ENCODE measurements at regions not wholly inside any gene's neighbourhood (a gene's known extent, or its start where the extent isn't known, plus 50 kb on each side); places are given as distances from the start of the nearest gene placed in this dataset.
"Not testable (repeated sequence)": the region's sequence is repeated elsewhere in the genome, so short reads cannot be mapped to it uniquely, and the experiment has no call there.

DNA sequence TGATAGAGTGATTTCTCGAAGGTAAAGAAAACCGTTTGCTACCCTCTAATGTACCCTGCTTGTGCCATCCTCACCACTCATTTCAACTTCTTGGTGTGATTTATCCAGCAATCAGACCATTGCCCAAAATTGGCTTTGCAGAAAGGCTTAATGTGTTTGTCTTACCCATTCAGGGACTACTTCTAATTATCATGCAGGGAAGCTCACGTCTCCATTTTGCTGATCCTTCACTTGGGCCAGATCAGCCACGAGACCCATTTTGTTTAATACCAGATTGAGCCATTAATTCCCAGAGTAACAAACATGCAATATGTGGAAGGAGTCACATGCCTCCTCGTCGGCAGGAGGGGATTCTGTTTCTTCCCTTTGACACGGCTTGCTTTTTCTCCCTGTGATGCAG lies 51.1 kb upstream of the CRY1 start:
- DNase-seq (ENCODE audit: low spot score): no peak

DNA sequence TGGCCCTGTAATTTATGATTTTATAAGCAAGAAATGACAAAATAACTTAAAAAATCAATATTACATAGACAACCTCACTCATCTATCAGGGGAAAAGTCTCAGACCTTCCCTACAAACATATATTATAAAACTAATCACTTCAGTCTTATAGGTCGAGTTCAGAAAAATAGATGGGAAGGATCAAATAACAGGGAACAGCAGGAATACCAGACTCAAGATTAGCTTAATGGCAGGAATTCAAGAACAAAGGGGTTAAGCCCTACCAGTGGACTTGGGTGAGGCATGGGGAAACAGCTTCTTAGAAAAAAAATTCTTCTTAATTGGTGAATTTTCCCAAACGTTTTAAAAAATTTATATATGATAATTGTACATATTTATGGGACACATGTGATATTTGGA lies 51.6 kb upstream of the CRY1 start:
- no peak for DNase-seq (ENCODE audit: low spot score)

DNA sequence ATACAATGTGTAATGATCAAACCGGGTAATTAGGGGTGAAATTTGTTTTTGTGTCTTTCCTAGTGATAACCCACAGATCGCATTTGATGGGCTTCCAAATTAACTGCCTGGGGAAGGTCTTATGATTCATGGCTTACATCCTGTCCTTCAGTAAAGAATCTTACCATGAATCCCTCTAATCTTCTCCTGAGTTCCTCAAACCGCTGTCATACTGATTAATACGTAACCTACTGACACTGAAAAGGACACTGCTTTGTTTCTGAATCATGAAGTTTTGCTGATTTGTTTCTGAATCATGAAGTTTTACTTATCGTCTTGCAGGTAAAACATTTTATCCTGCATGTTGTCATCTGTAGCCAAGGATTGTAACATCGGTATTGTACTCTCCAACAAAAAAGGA lies 52.0 kb upstream of the CRY1 start:
- DNase-seq (ENCODE audit: low spot score): no peak

DNA sequence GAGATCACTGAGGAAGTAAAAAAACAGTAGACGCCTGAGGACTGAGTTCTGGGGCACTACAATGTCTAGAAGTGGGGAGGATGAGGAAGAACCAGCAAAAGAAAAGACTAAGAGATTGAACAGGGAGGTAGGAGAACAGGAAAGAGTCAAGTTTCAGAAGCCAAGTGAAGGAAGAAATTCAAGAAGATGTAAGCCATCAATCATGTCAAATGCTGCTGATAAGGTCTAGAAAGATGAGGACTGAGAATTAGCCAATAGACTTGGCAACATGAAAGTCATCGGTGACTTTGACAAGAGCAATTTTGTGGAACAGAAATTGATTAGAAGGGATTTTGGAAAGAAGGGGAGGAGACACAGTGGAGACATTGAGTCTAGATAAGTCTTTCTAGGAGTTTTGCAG lies 54.8 kb upstream of the CRY1 start:
- no peak for DNase-seq (ENCODE audit: low spot score)

DNA sequence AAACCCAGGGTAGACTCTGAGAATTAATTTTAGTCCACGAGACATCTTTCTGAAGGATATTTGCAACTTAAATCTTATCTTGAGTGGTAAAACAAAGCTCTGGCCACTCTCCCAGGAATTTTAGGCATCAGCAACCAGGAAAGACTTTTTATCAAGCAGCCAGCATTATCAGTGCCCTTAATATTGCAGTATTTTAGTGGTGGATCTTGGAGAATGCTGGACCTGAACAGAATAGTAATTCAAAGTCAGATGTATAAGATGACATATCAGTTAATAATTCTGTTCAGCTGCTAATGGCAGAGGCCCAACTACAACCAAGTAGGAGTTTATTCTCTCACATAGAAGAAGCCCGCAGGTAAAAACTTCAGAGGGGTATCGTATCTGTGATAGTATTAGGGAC lies 59.0 kb upstream of the CRY1 start:
- DNase-seq (ENCODE audit: low spot score): no peak

DNA sequence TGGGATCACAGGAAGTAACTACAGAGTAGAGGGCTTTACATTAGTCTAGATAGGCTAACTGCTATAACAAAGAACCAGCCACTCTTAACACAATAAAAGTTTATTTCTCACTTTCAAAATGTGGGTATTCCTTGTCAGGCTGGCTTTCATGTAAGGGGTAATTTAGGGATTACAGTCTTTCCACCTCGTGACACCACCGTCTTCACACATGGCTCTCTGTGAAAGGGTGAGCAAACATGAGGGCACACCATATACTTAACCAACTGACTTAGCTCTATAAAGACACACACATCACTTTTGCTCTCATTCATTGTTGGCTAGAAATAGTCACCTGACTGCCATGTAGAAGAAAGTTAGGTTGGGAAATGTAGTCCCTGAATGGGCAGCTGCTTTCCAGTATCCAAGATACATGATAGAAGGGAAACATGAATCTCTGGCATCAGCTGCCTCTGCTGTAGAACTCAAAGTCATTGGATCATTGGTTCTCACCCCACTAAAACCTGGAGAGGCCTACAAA lies 66.1 kb upstream of the CRY1 start:
- no peak for DNase-seq (ENCODE audit: low spot score)

DNA sequence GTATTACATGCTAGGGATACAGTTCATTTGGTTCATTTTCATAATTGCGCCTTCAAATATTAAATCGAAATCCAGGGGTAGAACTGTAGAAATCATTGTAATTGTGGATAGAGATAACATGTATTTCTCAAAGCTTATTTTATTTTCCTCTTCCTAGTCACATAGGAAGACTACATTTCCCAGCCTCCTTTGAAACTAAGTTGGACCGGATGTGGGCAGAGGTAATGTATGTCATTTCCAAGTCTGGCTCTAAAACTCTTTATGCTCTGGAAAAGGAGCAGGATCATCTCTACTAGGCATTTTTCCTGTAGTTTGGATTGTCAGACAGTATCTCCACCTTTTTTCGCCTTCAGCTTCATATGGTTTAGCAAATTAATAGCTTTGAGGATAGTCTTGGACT lies 70.1 kb upstream of the CRY1 start:
- no peak for DNase-seq (ENCODE audit: low spot score)

DNA sequence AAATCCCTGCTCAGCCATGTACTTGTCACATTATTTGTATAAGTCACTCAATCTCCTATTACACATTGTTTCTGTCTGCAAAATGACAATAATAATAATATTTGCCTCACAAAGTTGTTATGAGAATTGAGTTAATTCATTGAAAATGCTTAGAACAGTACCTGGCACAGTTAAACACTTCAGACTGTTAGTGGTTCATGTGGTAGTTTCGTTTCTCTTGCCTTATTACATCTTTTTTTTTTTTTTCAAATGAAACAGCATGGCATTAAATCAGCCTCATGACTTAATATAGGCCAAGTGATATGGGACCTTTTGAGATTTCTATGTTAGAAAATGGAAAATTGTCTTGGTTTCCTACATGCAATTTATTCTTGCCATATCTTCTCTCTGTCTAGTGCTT lies 71.0 kb upstream of the CRY1 start:
- DNase-seq (ENCODE audit: low spot score): no peak

DNA sequence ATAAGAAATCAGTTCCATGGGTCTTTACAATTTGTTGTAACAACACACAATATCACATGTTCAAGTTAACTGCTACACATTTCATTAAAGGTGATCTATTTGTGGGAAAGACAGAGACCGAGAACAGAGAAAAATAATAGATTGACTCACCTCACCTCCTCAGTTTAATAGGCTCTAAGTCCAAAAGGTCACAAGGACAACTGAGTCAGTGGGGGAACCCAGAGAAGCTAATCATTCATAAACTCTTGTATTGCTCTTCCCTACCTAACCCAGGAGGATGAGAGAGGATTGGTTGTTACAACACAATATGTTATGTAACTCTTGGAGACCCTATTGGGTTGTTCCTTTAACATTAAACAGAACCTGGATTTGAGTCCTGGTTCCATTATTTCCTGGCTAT lies 72.2 kb upstream of the CRY1 start:
- DNase-seq (ENCODE audit: low spot score): no peak

DNA sequence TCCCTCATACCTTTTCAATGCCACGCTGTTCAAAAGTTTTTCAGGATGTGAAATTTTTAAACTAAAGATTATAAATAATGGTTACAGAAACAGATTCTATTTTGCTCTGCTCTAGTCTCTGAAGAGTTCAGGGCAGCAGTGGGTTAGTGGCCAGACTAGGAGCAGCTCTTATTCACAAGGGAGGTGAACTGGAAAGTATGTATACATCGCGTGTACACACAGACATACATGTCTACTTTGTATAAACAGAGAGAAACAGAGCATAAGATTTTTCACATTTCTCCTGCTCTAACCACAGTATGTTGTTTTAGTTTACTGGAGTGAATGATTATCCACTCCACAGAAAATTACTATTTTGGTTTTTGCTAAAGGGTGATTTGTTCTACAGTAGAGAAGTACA lies 74.4 kb upstream of the CRY1 start:
- DNase-seq (ENCODE audit: low spot score): no peak

DNA sequence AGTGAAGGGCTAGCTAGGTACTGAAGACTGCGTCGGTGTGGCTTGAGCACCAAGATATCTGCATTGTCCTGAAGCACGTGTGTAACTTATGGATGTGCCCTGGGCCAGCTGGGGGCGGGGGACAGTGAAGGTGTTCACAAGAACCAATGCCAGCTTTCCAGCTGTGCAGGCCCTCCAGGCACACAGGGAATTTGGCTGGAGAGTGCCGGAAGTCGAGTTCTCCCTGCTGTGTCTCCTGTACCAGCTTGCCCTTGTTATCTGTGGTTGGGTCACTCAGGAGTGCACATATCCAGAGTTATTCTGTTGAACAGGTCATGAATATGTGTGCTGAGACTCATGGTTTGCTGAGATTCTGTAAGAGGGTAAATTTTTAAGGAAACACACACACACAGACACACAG lies 75.9 kb upstream of the CRY1 start:
- DNase-seq (ENCODE audit: low spot score): no peak

DNA sequence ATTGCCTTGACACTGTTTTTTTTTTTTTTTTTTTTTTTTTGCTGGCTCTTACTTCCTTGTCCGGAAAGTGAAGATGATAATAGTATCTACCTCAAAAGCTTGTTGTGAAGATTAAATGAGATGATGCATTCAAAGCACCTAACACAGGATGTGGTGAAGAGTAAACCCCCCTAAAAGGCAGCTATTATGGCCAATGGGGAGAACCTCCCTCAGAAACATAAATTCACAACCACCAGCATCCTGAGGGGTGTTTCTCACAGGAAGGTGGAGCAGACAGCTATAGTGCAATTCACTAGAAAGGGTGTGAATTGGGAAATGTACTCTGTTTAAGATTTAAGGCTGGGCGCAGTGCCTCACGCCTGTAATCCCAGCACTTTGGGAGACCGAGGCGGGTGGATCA lies 85.4 kb upstream of the CRY1 start:
- DNase-seq (ENCODE audit: low spot score): no peak

DNA sequence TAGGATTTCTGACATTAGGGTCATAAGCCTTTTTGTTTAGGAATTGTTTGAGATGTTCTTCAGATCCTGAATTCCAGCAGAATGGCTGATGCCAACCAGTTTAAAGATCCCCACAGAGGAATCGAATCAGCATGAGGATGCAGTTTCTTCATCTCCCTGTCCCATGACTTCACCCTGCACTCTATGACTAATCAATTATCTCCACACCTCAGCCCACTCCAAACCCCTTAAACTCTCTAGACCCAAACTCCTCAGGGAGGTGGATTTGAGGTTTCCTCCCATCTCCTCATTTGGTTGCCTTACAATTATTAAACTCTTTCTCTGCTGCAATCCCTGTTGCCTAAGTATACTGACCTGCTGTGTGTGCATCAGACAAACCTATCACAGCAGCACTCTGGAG lies 86.5 kb upstream of the CRY1 start:
- no peak for DNase-seq (ENCODE audit: low spot score)

DNA sequence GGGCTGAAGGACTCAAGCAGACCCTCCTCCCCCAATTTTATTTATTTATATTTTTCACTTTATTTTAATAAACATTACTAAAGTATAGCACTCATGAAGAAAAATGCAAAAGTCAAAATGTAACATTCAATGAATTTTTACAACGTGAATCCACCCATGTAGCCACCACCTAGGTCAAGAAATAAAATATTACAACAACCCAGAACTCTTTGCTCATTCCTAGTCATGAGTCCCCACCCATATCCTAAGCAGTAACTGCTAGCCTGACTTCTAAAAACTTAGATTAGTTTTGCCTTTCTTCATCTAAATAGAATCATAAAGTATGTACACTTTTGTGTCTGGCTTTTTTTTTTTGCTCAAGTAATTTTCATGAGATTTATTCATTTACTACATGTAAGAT lies 86.9 kb upstream of the CRY1 start:
- no peak for DNase-seq (ENCODE audit: low spot score)

DNA sequence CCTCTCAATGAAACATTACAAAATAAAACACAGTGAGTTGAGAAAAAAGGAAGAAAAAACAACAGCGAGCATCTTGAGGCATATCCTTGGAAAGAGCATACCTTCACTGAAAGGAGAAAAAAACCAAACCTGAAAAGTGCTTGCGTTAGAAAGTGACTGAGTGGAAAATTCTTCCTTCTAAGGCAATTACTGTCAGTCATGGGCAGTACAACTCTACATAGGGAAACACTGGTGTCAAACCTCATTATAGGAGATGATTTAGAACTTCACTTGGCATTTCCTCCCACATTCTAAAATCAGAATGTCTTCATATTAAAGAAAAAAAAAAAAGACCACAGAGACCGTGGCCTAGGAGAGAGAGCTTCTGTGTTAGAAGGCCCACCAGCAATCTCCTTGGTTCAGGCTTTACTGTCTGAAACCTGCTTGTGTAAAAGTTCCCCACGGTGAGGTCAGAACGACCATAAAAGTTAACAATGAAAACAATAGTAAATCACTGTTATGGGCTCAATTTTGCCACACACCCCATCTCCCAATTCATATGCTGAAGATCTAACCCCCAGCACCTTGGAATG lies 91.1 kb upstream of the CRY1 start:
- DNase-seq (ENCODE audit: low spot score): no peak

DNA sequence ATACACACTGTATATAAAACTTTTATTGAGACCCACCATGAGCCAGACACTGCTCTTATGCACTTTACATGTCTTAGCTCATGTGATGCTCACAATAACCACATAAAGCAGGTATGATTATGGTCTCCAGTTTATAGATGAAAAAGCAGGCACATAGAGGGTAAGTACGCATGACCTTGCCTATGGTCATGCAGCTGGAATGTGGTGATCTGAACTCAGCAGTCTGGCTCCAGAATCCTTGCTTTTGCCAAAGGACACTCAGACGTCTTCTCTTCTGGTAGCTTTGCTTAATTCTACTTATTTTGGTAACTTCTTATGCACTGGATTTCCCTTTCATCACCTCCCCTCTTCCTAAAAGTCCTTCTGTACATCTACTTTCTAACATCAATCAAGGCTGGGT lies 103.3 kb upstream of the CRY1 start:
- no peak for DNase-seq (ENCODE audit: low spot score)

DNA sequence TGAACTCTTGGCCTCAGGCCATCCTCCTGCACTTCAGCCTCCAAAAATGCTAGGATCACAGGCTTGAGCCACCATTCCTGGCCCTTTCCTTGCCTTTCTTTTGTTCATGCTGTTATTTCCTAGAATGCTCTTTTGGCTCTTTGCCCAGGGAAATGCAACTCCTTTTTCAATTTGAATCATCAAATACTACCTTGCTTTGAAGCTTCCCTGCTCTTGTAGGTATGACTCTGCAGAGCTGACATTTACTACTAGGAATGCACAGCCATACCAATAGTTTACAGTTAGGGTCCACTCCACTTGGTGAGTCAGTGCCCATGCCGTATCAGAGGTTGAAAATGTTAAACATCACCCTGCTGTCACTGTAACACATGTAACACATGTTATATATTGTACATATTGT lies 107.0 kb upstream of the CRY1 start:
- no peak for DNase-seq (ENCODE audit: low spot score)

DNA sequence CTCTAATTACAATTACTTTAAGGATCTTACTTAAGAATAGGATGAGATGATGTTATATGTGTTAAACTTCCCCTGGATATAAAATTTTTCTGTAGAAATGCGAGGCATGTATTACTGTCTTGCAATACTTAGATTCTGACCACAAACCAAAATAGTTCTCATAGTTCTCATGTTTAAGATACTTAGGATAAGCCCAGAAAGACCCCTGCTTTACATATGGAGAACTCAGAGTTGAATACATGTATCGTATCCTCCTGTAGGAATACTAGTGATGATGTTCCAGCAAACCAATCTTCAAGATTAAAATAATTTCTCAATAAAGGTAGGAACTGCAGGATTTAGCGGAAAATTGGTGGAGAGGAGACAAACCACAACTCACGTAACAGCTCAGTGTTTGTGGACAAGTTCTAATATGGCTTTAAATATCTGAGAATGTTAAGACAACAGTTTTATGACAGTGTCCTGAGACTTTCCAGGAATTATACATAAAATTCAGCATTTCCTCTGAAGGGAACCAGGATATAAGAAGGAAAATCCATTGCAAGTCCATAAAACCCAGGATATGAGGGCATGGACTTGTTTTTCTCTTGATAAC lies 114.7 kb upstream of the CRY1 start:
- no peak for DNase-seq (ENCODE audit: low spot score)

DNA sequence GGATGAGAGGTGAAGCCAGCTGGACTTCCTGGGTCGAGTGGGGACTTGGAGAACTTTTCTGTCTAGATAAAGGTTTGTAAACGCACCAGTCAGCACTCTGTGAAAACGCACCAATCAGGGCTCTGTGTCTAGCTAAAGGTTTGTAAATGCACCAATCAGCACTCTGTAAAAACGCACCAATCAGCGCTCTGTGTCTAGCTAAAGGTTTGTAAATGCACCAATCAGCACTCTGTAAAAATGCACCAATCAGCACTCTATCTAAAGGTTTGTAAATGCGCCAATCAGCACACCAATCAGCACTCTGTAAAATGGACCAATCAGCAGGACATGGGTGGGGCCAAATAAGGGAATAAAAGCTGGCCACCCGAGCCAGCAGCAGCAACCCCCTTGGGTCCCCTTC lies 116.4 kb upstream of the CRY1 start:
- DNase-seq (ENCODE audit: low spot score): not testable (repeated sequence)

DNA sequence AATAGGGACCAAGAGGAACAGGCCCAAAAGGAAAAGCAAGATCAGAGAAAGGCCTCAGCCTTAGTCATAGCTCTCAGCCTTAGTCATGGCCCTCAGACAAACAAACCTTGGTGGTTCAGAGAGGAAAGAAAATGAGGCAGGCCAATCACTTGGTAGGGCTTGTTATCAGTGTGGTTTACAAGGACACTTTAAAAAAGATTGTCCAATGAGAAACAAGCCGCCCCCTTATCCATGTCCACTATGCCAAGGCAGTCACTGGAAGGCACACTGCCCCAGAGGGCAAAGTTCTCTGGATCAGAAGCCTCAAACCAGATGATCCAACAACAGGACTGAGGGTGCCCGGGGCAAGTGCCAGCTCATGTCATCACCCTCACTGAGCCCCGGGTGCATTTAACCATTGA lies 121.0 kb upstream of the CRY1 start:
- DNase-seq (ENCODE audit: low spot score): not testable (repeated sequence)

DNA sequence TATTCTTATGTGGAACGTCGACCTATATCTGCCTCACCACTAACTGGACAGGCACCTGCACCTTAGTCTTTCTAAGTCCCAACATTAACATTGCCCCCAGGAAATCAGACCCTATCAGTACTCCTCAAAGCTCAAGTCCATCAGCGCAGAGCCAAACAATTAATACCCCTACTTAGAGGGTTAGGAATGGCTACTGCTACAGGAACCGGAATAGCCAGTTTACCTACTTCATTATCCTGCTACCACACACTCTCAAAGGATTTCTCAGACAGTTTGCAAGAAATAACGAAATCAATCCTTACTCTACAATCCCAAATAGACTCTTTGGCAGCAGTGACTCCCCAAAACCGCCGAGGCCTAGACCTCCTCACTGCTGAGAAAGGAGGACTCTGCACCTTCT lies 123.1 kb upstream of the CRY1 start:
- not testable (repeated sequence) for DNase-seq (ENCODE audit: low spot score)

DNA sequence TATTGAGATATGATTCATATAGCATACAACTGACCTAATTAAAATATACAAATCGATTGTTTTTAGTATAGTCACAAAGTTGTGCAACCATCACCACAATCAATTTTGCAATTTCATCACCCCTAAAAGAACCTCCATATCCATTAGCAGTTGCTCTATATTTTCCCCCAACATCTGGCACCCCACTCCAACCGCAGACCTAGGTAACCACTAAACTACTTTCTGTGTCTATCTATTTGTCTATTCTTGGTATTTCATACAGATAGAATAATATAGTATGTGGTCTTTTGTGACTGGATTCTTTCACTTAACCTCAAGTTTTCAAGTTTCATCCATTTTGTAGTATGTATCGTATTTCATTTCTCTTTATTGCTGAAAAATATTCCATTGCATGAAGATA lies 126.0 kb upstream of the CRY1 start:
- DNase-seq (ENCODE audit: low spot score): no peak

DNA sequence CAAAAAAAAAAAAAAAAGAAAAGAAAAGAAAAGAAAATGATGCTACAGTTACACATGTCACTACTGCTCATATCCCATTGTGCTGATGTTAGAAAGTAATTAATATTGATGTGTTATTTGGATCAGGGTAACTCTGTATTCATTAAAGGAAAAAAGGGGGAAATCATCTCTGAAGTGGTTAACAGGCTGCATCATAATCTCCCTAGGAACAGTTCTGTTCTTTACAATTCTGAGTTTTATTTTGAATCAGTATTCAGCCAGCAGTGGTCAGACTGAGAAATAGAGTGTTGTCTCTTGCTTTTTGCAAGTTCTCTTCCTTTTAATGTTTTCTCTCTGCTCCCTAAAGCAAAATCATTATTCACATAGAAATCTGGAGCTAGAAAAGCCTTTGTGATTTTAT lies 128.6 kb upstream of the CRY1 start:
- DNase-seq (ENCODE audit: low spot score): no peak

DNA sequence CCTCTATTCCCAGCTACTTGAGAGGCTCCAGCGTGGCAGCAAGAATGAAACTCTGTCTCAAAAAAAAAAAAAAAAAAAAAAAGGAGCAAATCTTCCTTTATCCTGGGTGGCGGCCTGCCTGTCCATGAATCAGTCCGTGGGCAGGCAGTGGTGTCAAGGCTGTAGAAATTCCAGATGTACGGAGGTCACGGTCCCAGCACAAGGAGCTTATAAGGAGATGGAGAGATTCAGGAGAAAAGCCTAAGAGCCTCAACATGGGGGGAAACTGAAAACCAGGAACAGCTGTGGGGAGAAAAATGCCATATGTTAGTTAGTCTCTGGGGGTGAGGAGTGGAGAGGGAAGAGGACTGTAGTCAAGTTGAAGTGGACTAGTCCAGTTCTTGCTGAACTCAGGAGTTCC lies 130.5 kb upstream of the CRY1 start:
- no peak for DNase-seq (ENCODE audit: low spot score)

DNA sequence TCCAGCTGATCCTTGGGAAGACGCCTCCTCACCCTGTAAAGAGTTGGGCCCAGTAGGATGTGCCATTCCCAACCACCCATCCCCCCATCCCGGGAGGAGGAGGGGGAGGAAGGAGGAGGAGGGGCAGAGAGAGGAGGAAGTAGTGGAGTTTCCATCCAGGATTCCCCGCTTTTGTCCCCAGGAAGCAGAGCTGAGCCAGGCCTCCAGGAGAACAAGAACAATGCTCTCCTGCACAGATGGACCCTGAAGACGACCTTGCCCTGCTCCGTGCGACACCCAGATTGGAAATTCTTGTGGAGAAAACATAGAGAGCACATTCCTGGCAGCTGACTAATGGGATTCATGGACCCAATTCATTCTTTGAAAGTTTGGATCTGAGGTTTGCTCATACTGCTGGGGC lies 132.3 kb upstream of the CRY1 start:
- no peak for DNase-seq (ENCODE audit: low spot score)

Measured in putamen (tissue), 1 donor.